NCI-H146 treated with DMSO at 0.1 percent for 48 hours (cell line): ENCODE measurements at regions not wholly inside any gene's neighbourhood (a gene's known extent, or its start where the extent isn't known, plus 50 kb on each side); places are given as distances from the start of the nearest gene placed in this dataset.
"Not testable (repeated sequence)": the region's sequence is repeated elsewhere in the genome, so short reads cannot be mapped to it uniquely, and the experiment has no call there.

Source experiments
- DNase-seq: peaks from one replicate; lab custom pipeline; 2025; ENCODE audit not compliant: unreplicated experiment; lab: John Stamatoyannopoulos, UW

DNA sequence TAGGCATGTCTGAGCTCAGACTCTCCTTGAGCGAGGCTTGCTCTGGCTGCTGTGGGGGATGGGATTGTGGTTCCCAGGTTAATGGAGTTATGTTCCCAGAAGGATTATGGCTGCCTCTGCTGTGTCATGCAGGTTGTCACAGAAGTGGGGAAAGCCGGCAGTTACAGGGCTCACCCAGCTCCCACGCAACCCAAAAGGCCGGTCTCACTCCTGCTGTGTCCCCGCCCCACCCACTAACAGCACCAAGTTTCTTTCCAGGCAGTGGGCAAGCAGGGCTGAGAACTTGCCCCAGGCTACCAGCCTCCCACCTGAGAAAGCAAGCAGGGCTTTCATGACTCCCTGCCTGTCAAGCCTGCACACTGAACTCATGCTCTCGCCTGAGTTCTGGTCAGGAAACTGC, 750.5 kb downstream of the FRK start:
- DNase-seq, result no peak

DNA sequence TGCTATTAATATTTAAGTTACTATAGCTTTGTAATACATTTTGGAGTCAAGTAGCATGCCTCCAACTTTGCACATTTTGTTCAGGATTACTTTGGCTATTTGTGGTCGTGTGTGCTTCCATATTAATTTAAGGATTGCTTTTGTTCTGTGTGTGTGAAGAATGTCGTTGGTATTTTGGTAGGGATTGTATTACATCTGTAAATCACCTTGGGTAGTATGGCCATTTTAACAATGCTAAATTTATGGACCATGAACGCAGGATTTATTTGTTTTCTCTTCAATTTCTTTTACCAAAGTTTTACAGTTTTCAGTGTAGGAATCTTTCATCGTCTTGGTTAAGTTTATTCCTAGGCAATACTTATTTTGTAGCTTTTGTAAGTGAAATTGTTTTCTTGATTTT, 758.0 kb downstream of the FRK start:
- no peak for DNase-seq

DNA sequence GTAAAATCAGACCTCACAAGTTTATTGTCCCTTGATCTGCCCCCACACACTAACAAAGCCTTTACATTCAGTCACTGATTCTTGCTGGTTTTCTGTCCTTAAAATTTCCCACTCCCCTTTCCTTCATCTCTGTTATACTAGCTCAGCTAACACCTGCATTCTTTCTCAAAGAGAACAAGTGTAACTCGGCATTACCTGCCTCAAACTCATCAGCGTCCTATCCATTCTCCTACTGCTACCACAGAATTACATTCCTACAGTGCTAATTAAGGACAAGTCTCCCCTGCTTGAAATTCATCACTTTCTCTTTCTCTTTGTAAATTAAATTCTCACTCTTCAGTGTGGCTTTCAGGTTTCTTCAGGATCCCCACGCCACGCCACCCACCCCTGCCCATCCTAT, 773.2 kb downstream of the FRK start:
- no peak for DNase-seq

DNA sequence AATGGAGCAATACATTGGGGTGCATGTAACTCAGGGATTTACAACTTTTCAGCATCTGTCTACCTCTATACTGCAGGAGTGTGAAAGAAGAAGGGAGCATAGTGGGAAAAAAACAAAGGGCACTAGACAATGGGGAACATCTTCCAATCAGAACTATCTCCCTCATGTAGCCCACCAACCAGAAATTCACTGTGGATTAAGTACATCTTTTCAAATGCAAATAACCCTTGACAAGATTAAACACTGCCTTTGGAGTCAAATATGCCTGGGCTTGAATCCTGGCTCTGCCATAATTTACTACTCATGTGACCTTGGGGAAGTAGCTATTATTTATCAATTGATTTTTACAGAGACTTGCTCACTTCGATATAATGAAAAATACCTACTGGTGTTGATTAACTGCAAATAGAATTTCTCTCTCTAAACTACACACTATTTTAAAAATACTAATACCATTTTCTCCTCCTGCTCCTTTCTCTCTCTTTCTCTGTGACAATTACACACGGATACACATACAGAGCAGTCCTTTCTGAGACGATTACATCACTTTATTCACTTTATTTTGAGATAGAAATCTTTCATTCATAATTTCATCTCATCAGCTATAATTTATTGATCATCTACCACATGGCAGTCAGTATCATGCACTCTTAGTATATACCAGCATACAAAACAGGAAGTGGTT, 783.7 kb downstream of the FRK start:
- no peak for DNase-seq

DNA sequence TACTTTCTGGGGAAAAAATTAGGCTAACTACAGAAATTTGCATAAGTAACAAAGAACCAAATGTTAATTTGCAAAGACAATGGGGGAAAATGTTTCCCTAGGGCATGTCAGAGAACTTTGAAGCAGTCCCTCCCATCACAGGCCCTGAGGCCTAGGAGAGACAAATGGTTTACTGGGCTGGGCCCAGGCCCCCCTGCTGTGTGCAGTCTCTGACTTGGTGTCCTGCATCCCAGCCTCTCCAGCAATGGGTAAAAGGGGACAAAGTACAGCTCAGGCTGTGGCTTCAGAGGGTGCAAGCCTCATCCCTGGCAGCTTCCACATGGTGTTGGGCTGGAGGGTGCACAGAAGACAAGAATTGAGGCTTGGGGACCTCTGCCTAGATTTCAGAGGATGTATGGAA, 788.4 kb downstream of the FRK start:
- no peak for DNase-seq

DNA sequence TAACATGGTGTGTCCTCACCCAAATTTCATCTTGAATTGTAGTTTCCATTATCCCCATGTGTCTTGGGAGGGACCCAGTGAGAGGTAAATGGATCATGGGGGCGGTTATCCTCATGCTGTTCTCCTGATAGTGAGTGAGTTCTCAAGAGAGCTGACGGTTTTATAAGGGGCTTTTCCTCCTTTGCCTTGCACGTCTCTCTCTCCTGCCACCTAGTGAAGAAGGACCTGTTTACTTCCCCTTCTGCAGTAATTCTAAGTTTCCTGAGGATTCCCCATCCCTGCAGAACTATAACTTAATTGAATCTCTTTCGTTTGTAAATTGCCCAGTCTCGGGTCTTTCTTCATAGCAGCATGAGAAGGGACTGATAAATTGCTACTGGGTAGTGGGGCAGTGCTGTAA, 789.3 kb downstream of the FRK start:
- no peak for DNase-seq

DNA sequence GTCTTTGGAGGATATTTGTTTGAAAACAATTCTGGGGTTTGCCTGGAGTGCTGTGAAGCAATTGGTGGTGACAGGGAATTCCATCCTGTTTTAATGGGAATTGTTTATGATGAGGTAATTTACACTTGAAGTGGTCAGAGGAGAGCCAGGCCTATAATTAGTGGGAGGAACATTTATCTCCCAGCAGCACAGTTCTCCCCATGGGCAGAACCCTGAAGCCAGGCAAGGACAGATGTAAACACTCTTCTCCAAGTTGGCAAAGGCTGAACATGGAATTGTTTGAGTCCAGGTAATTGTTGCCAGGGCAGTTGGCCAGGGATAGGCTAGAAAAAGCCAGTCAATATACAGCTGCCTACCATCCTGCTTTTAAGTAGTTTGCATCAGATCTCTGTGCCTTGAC, 789.7 kb downstream of the FRK start:
- DNase-seq, result no peak

DNA sequence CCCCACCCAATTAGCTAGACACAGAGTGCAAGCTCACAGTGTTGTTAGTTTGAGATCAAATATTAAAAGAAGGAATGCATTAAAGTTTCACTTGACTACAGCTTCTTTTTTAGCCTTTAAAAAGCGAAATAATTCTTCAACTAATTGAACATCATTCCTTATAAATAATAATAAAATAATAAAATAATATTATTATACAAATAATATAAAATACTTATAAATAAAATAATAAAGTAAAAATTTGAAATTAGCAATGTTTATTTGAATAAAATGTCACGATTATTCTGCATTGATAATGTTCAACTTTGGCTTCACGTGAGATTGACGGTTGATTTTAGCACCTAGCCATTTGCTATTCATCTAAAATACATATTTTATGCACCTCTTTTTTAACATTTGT, 819.3 kb downstream of the FRK start:
- DNase-seq, result no peak

DNA sequence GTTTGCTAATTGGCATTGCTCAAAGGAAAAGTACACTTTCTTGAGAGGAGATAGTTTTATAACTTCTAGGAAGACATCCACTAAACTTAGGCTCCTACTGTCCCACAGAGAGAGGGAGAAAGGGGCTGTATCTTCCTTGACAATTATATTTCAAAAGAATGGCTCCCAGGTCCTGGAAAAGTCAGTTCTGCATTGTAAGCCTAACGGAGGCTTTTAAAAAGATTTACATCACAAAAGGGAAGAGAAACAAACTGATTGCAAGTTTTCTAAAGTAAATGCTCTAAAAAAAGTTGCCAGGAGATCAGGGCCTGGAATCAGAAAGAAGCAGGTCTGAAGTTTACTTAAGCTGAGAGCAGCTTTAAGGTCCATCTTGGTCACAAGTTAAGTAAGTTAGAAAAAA, 839.5 kb downstream of the FRK start:
- no peak for DNase-seq

DNA sequence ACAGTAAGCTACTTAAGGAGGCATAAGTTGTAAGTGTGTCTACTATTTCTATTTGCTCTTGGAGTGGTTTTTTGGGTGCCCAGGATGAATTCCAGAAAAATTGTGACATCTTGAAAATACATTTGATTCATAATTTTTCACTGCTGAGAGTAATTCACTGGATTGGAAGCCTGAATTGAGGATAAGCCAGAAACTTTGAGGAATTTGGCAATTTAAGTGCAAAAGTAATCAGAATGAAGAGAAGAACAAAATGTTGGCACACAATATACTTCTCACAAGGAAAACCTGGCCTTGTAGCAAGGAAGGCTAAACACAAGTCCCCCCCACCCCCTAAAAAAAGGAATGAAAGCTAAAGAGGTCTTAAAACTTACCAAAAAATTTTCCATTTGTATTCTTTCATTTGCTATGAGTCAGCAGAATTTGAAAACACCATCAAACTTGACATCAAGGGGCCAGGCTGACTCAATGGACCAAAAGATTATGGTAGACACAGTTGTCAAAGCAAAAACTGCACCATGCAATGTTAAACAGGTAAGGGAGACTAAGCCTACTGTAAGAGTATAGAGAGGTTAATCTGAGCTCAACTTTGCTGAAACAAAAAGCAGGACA, 840.0 kb downstream of the FRK start:
- DNase-seq, result no peak

DNA sequence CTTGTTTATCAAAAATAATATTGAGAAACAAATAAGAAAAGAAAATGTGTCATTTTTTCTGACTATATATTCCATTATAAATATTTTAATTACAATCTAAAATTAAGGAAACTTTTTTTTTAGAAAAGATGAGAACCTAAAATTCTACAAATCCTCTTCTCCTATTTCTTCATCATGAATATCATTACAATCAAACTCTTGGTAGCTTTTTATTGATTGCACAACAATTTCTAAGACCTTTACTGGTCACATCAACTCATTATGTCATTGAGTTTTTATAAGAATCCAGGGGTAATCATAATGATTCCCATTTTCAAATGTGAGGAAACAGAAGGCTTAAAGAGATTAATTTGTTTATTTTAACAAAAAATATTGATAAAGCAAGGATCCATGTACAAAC, 841.0 kb downstream of the FRK start:
- DNase-seq, result no peak

DNA sequence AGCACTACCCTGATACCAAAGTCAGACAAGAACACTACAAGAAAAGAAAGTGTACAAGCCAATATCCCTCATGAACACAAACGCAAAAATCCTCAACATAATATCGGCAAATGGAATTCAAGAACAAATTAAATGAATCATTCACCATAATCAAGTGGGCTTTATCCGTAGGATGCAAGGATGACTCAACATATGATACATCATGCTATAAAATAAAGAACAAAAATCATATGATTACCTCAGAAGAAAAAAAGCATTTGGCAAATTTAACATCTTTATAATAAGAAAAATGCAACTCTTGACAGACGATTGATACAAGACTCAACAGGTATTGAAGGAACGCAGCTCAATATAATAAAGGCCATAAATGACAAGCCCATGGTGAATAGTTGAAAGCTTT, 843.9 kb downstream of the FRK start:
- DNase-seq, result no peak

DNA sequence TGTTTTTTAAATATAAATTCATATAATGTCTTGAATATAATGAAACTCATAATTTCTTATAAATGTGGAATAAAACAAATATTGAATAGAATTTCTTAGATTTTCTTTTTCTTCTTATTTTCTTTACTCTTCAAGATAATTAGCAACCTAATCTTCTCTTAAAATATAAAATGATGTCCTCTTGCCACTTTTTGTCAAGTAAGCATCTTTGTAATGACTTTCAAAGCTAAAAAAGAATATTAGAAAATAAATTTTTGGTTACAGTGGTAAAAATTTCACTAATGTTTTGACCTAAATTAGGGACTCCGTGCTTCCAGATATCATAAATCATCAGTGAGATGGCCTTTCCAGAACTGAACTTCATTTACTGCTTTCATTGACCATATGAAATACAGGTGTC, 846.4 kb downstream of the FRK start:
- DNase-seq, result no peak

DNA sequence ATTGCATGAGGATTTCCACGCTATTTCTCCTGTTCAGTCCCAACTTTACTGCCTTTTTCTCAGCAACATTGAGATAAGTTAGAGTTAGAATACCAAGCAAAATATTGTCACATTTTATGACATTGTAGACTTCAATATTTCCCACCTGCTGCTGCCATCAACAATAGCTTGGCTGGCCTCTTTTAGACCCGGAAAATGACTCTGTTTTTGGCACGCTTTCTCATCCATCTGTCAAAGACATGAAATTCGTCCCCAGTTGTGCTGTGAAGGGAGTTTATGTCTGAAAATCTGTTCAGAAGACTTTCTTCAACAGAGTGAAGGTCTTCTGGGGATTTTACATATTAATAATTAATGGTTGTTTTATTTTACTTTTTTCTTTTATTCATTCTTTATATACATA, 857.3 kb downstream of the FRK start:
- no peak for DNase-seq

DNA sequence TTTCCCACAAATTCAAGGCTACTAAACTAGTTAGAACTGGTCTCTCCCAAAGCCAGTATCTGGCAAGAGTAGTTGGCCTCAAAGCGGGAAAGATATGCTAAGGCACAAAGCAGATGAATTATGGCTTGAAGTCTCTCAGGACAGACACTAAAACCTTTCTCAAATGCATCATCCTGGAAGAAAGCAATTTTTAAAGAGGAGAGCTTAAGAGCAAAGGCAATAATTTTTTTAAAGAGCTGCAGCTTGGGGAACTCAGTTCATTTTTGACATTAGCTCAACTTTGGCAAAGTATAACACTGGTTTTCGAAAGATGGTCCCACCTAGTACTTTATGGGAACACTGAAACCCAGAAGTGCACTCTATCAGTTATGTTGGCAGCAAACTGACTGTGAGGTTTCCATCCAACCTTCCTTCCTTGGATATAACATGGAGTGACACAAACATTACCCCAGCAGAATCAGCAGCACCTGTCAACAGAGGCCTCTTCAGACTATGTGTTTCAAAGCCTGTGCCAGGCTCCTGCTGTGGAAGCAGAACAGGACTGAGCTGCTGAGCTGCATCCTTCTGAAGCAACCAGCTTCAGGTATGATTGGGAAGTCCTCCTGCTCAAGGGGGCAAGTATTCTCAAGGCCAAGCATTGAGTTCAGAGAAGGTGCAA, 852.3 kb upstream of the HS3ST5 start:
- no peak for DNase-seq

DNA sequence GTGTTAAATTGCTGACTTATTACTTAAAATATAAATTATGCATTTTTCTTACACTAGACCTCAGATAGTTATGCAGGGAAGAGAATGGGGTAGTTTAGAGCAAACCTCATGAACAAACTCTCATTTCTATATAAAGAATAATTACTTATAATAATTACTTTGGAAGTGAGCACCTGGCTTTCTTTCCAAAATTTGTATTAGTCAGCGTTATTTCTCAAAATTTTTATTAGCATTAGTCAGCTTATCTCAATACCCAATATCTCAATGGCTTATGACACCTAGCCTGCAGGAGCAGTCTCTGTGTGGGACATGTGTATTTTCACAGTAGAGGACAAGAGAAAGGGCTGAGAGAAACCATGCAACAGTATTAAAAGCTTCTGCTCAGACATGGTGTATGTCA, 849.2 kb upstream of the HS3ST5 start:
- no peak for DNase-seq

DNA sequence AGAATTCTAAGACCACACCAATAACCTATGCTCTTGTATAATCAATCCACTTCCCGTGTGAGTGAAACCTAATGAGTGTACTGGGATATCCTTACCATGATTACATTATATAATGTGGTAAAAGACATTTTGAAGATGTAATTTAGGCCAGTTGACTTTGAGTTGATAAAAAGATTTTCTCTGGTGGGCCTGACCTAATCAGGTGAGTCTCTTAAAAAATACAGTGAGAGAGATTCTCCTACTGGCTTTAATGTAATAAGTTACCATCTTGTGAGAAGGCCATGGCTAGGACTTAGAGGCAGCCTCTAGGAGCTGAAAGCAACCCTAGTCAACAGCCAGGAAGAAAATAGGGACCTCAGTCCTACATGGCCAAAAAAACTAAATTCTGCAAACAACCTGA, 847.7 kb upstream of the HS3ST5 start:
- DNase-seq, result no peak

DNA sequence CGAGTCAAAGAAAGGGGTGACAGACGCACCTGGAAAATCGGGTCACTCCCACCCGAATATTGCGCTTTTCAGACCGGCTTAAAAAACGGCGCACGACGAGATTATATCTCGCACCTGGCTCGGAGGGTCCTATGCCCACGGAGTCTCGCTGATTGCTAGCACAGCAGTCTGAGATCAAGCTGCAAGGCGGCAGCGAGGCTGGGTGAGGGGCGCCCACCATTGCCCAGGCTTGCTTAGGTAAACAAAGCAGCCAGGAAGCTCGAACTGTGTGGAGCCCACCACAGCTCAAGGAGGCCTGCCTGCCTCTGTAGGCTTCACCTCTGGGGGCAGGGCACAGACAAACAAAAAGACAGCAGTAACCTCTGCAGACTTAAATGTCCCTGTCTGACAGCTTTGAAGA, 832.6 kb upstream of the HS3ST5 start:
- not testable (repeated sequence) for DNase-seq

DNA sequence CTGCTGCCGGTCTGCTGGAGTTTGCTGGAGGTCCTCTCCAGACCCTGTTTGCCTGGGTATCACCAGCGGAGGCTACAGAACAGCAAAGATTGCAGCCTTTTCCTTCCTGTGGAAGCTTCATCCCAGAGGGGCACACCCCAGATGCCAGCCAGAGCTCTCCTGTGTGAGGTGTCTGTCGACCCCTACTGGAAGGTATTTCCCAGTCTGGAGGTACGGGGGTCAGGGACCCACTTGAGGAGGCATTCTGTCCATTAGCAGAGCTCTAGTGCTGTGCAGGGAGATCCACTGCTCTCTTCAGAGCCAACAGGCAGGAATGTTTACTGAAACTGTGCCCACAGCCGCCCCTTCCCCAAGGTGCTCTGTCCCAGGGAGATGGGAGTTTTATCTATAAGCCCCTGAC, 823.1 kb upstream of the HS3ST5 start:
- not testable (repeated sequence) for DNase-seq

DNA sequence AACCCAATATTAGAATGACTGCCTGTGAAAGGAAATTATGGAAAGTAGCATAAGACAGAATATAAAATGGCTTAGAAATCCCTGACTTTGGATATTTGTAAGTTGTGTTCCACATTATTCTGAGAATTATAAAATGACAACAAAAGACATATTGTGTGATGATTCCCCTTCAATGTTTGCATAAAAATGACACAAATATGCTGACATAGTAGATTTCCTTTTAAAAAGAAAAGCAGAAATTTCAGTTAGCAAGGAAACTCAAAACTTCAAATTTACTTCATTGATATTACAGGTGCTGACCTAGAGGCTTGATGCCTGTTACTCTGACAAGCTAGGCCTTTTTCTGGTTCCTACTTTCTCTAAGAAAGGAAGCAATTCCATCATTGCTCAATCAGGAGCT, 816.9 kb upstream of the HS3ST5 start:
- DNase-seq, result no peak

DNA sequence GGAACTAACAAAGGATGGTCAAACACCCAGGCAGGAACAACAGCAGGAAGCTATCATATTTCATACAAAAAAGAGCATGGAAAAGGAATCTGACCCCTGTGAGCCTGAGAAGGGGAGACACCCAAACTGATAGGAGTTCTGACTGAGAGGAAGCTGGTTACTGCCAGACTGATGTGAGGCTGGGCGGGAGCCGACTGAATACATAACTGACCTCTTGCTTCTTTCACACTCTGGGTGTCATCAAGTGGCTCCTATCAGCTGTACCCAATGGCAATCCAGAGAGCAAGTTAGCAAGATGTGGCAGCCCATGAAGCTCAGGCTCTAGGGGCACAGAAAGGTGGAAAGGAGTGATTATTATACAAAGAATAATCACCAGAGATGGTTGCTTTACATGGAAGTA, 795.1 kb upstream of the HS3ST5 start:
- DNase-seq, result no peak

DNA sequence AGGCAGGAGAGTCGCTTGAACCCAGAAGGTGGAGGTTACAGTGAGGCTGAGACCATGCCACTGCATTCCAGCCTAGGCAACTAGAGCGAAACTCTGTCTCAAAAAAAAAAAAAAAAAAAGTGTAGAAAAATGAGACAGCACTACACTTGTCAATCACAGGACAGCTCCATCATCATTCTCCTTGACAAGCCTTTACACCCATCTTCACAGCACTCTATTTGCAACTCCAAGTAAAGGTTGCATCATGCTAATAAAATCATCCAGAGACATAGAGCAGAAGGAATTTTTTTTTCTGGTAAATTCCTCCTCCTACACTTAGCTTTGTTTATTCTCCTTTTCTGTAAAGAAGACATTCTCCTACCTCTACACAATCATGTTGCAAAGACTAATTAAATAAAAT, 791.0 kb upstream of the HS3ST5 start:
- no peak for DNase-seq
